Thoracic aorta (tissue), 2 donors: ENCODE measurements at regions not wholly inside any gene's neighbourhood (a gene's known extent, or its start where the extent isn't known, plus 50 kb on each side); places are given as distances from the start of the nearest gene placed in this dataset.

Experiments
- ATAC-seq: fragments of 150-250 bp; one replicate; pipeline ENCODE4 v1.8.0; 2017; ENCODE audit warnings: low read depth; ENCODE audit not compliant: insufficient number of reproducible peaks, low FRiP score
- DNase-seq: peaks from one replicate; pipeline ENCODE4 v3.0.0-alpha.2; 2020; ENCODE audit warnings: low spot score
- H3K27ac ChIP-seq, 2 donors: fragments of 200-600 bp; sonication (generic); 1 replicate in 1 of 2; 2 replicates in 1 of 2; pipeline ENCODE4 v1.5.1; 2016; ENCODE audit warnings: mild to moderate bottlenecking in 2 of 2, moderate library complexity in 2 of 2
- H3K27me3 ChIP-seq: fragments of 200-600 bp; sonication (generic); replicated peaks from 2 replicates; pipeline ENCODE4 v1.6.0; 2016; ENCODE audit warnings: mild to moderate bottlenecking; ENCODE audit not compliant: insufficient read depth
- H3K36me3 ChIP-seq: fragments of 200-600 bp; sonication (generic); one replicate; pipeline ENCODE4 v1.5.1; 2016
- H3K4me1 ChIP-seq, 2 donors: fragments of 200-600 bp; sonication (generic); 1 replicate in 1 of 2; 2 replicates in 1 of 2; pipeline versions ENCODE4 v1.5.1 to v1.6.0; 2016; ENCODE audit warnings: low read depth in 2 of 2, mild to moderate bottlenecking in 1 of 2; ENCODE audit not compliant: control insufficient read depth in 1 of 2
- H3K4me3 ChIP-seq: fragments of 200-600 bp; sonication (generic); 2 replicates; pipeline ENCODE4 v1.5.1; 2016; ENCODE audit warnings: mild to moderate bottlenecking
- H3K9me3 ChIP-seq: fragments of 200-600 bp; sonication (generic); 2 replicates; pipeline ENCODE4 v1.5.1; 2016
- CTCF ChIP-seq: fragments of 200-600 bp; sonication (generic); IDR thresholded peaks from one replicate; pipeline ENCODE4 v1.5.1; 2019; ENCODE audit warnings: antibody characterized with exemption

GRCh38 chr11:70834984-70835560 lies 417.3 kb downstream of the SHANK2 start:
- ATAC-seq: no peak
- Histone ChIP-seq H3K9me3 (no peaks in the 10 kb centered on the region), H3K27ac (no peak overlapping the region), H3K36me3 (no peaks in the 10 kb centered on the region), H3K4me1 (no peaks in the 10 kb centered on the region), H3K4me3 (no peak overlapping the region), H3K27me3 (no peaks in the 10 kb centered on the region)
- TF ChIP-seq CTCF: no peak
- no peak for DNase-seq

GRCh38 chr11:70836071-70836470 lies 416.3 kb downstream of the SHANK2 start:
- no peaks in the 10 kb centered on the region for H3K36me3 ChIP-seq
- DNase-seq: no peak
- no peak for TF ChIP-seq CTCF
- H3K9me3 ChIP-seq: no peaks in the 10 kb centered on the region
- ATAC-seq: no peak
- H3K27me3 ChIP-seq: no peaks in the 10 kb centered on the region
- H3K4me1 ChIP-seq: no peaks in the 10 kb centered on the region
- no peak overlapping the region for H3K27ac ChIP-seq
- no peak overlapping the region for H3K4me3 ChIP-seq

- ATAC-seq (no peak), DNase-seq (no peak)
- Histone ChIP-seq H3K36me3 (no peaks in the 10 kb centered on the region), H3K27me3 (no peaks in the 10 kb centered on the region), H3K9me3 (no peaks in the 10 kb centered on the region), H3K4me3 (no peak overlapping the region), H3K27ac (no peak overlapping the region), H3K4me1 (no peaks in the 10 kb centered on the region)
- no peak for TF ChIP-seq CTCF
Measured at GRCh38 chr11:70838198-70838597, 414.2 kb downstream of the SHANK2 start.

DNA sequence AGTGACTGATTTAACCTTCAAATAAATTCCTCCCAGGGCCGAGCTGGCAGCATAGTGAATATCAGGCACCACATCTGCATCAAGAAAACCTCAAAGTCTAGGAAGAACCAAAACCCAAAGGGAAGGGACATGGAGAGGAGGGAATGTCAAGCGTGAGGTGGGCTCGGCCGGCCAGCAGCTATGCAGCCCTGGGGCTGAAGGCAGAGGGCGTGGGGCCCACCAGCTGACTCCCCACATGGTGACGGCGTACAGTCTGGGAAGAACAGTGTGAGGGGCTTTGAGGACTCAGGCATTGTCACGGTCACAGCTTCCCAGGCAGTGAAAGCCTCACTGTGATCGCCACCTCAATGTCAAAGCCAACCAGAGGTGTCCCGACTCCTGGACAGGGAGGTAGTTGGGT lies 412.5 kb downstream of the SHANK2 start:
- TF ChIP-seq CTCF: no peak
- Histone ChIP-seq H3K27me3 (no peaks in the 10 kb centered on the region), H3K27ac (no peak overlapping the region), H3K36me3 (no peaks in the 10 kb centered on the region), H3K4me3 (no peak overlapping the region), H3K9me3 (no peaks in the 10 kb centered on the region), H3K4me1 (no peaks in the 10 kb centered on the region)
- ATAC-seq (no peak), DNase-seq (no peak)

- Histone ChIP-seq H3K4me3 (no peak overlapping the region), H3K27me3 (no peaks in the 10 kb centered on the region), H3K9me3 (no peaks in the 10 kb centered on the region)
Measured at GRCh38 chr11:70841264-70841663, 411.1 kb downstream of the SHANK2 start.

More at GRCh38 chr11:70841264-70841663, 411.1 kb downstream of the SHANK2 start:
- no peak for ATAC-seq
- Histone ChIP-seq H3K27ac (no peak overlapping the region), H3K36me3 (no peaks in the 10 kb centered on the region), H3K4me1 (no peaks in the 10 kb centered on the region)
- TF ChIP-seq CTCF: no peak
- DNase-seq: no peak
